ENCODE measurements at regions not wholly inside any gene's neighbourhood (a gene's known extent, or its start where the extent isn't known, plus 50 kb on each side); places are given as distances from the start of the nearest gene placed in this dataset.

- no peak for TF ChIP-seq POLR2A (IDR thresholded peaks at IDR 0.05)
- TF ChIP-seq CTCF (IDR thresholded peaks at IDR 0.05) = no peak
- WGBS, 2 donors = 80 to 82% methylated on average over 21 of the region's 21 CpGs
- intact Hi-C loops (cut with DNase I; ENCODE audit: low total_unique reads) = no loop called here
- no peak for DNase-seq (ENCODE audit: low spot score in 2 of 2)
- no peak overlapping the region for H3K4me3 ChIP-seq (ENCODE audit: low read depth, poor library complexity, severe bottlenecking)
Measured at GRCh38 chr9:120242116-120242811, 337.7 kb downstream of the CDK5RAP2 start.

GRCh38 chr9:120236596-120236995, 343.4 kb downstream of the CDK5RAP2 start:
- intact Hi-C loops (cut with DNase I; ENCODE audit: low total_unique reads) = no loop called here
- 69 to 73% methylated on average over 1 of the region's 1 CpG for WGBS, 2 donors
- TF ChIP-seq CTCF (IDR thresholded peaks at IDR 0.05) = no peak
- TF ChIP-seq POLR2A (IDR thresholded peaks at IDR 0.05) = no peak
- no peak for DNase-seq (ENCODE audit: low spot score in 2 of 2)
- no peak overlapping the region for H3K4me3 ChIP-seq (ENCODE audit: low read depth, poor library complexity, severe bottlenecking)

GRCh38 chr9:120235081-120235480, 344.9 kb downstream of the CDK5RAP2 start:
- DNase-seq (ENCODE audit: low spot score in 2 of 2) = no peak
- TF ChIP-seq CTCF (IDR thresholded peaks at IDR 0.05) (no peak), POLR2A (IDR thresholded peaks at IDR 0.05) (no peak)
- 49 to 65% methylated on average over 2 of the region's 2 CpGs for WGBS, 2 donors
- intact Hi-C loops (cut with DNase I; ENCODE audit: low total_unique reads) = no loop called here
- H3K4me3 ChIP-seq (ENCODE audit: low read depth, poor library complexity, severe bottlenecking) = no peak overlapping the region

GRCh38 chr9:120230227-120230626, 349.7 kb downstream of the CDK5RAP2 start:
- no peak for DNase-seq (ENCODE audit: low spot score in 2 of 2)
- no peak overlapping the region for H3K4me3 ChIP-seq (ENCODE audit: low read depth, poor library complexity, severe bottlenecking)
- intact Hi-C loops (cut with DNase I; ENCODE audit: low total_unique reads) = no loop called here
- TF ChIP-seq CTCF (IDR thresholded peaks at IDR 0.05) (no peak), POLR2A (IDR thresholded peaks at IDR 0.05) (no peak)
- WGBS, 2 donors = 76 to 88% methylated on average over 2 of the region's 2 CpGs

GRCh38 chr9:120221844-120222243, 358.1 kb downstream of the CDK5RAP2 start:
- DNase-seq (ENCODE audit: low spot score in 2 of 2) = no peak
- H3K4me3 ChIP-seq (ENCODE audit: low read depth, poor library complexity, severe bottlenecking) = no peak overlapping the region
- TF ChIP-seq POLR2A (IDR thresholded peaks at IDR 0.05) (no peak), CTCF (IDR thresholded peaks at IDR 0.05) (no peak)
- 47% methylated on average over 3 of the region's 3 CpGs for WGBS, 2 donors
- intact Hi-C loops (cut with DNase I; ENCODE audit: low total_unique reads) = no loop called here

- 36% methylated on average over 11 of the region's 11 CpGs for WGBS, 2 donors
- intact Hi-C loops (cut with DNase I; ENCODE audit: low total_unique reads) = no loop called here
Measured at GRCh38 chr9:120214332-120214731, 365.6 kb downstream of the CDK5RAP2 start.

More at GRCh38 chr9:120214332-120214731, 365.6 kb downstream of the CDK5RAP2 start:
- no peak for DNase-seq (ENCODE audit: low spot score in 2 of 2)
- TF ChIP-seq POLR2A (IDR thresholded peaks at IDR 0.05) (no peak), CTCF (IDR thresholded peaks at IDR 0.05) (no peak)
- H3K4me3 ChIP-seq (ENCODE audit: low read depth, poor library complexity, severe bottlenecking) = no peak overlapping the region

Measured in lower leg skin (tissue), 4 donors.